ENCODE measurements at regions not wholly inside any gene's neighbourhood (a gene's known extent, or its start where the extent isn't known, plus 50 kb on each side); places are given as distances from the start of the nearest gene placed in this dataset.
"Not testable (repeated sequence)": the region's sequence is repeated elsewhere in the genome, so short reads cannot be mapped to it uniquely, and the experiment has no call there.

DNA sequence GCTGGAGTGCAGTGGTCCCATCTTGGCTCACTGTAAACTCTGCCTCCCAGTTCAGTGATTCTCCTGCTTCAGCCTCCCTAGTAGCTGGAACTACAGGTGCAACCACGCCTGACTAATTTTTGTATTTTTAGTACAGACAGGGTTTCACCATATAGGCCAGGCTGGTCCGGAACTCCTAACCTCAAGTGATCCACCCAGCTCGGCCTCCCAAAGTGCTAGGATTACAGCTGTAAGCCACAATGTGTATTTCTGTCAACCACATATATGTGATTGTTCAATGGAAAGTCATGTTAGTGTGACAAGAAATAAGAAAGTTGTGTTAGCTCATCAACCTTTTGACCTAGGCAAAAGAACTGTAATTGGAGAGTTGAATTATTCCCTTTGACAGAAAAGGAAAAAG, 677.1 kb upstream of the CHD1 start:
- intact Hi-C loops (cut with micrococcal nuclease) = no loop called here

- intact Hi-C loops (cut with micrococcal nuclease) = no loop called here
These were observed 672.1 kb upstream of the CHD1 start for GRCh38 chr5:99600952-99601351.

DNA sequence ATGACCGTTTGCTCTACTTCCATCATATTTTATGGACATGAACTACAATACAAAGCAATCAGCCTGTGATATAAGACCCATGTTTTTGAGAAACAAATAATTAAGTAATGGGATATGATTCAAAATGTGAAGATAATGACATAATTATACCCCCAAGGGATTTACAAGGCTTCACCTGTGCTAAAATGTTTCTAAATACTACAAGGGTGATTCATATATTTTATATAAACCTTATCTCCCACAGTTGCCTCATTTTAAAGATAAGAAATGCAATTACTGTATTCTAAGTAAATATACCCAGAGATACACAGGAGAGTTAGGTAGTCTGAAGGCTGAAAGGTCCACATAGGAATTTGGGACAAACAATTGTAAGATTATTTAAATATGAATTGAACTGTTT, 662.0 kb upstream of the CHD1 start:
- intact Hi-C loops (cut with micrococcal nuclease) = no loop called here

DNA sequence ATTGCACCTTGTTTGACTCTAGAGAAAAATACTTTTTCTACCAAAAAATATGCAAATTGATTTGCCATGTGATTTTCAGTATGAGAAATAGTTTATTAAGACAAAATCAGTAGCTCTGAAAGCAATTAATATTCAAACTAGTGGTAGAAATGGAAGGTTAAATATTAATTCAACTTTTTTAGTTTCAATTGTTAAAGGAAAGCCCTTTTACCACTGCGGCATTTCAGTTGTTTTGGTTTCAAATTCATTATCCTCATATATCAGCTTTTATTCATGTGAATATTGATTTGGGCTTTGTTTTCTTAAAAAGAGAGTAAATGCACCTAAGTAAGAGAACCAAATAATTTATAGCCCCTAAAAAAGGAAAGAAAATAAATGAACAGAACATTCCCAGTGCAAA, 660.6 kb upstream of the CHD1 start:
- intact Hi-C loops (cut with micrococcal nuclease) = no loop called here

DNA sequence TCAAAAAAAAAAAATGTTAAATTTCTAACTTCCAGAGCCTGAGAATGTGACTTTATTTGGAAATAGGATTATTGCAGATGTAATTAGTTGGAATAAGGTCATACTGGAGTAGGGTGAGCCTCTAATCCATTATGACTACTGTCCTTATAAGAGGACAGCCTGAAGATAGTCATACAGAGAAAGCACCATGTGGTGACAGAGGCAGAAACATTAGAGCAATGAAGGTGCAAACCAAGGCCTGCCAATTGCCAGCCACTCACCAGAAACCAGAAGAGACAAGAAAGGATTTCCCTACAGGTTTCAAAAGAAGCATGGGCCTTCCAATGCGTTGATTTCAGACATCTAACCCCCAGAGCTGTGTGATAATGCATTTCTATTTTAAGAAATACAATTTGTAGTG, 659.2 kb upstream of the CHD1 start:
- intact Hi-C loops (cut with micrococcal nuclease) = no loop called here

GRCh38 chr5:99586878-99587277, 658.1 kb upstream of the CHD1 start:
- intact Hi-C loops (cut with micrococcal nuclease) = no loop called here

GRCh38 chr5:99581204-99581603, 652.4 kb upstream of the CHD1 start:
- intact Hi-C loops (cut with micrococcal nuclease) = not testable (repeated sequence)

DNA sequence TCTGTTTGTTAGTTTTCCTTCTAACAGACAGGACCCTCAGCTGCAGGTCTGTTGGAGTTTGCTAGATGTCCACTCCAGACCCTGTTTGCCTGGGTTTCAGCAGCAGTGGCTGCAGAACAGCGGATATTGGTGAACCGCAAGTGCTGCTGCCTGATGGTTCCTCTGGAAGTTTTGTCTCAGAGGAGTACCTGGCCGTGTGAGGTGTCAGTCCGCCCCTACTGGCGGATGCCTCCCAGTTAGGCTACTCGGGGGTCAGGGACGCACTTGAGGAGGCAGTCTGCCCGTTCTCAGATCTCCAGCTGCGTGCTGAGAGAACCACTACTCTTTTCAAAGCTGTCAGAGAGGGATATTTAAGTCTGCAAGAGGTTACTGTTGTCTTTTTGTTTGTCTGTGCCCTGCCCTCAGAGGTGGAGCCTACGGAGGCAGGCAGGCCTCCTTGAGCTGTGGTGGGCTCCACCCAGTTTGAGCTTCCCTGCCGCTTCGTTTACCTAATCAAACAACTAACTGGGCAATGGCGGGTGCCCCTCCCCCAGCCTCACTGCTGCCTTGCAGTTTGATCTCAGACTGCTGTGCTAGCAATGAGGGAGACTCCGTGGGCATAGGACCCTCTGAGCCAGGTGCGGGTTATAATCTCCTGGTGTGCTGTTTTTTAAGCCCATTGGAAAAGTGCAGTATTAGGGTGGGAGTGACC, 634.3 kb upstream of the CHD1 start:
- intact Hi-C loops (cut with micrococcal nuclease) = not testable (repeated sequence)

- intact Hi-C loops (cut with micrococcal nuclease) = no loop called here
These were observed 624.5 kb upstream of the CHD1 start for GRCh38 chr5:99553211-99553810.

DNA sequence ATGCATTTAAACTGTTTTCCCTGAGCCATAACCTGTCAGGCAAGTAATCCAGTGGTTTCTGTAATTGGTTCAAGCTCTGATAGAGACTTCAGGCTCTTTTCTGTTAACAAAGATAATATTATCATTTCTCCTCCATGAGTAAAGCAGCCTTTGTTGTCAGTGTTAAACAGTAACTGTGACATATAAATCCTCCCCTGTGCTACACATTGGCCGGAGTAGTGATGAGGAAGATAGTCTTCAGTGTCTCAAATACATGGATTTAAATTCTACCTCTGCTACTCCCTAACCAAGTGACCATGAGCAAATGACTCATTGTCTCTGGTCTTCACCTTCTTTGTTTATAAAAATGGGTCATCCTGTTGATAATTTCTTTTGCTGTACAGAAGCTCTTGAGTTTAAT, 615.5 kb upstream of the CHD1 start:
- intact Hi-C loops (cut with micrococcal nuclease) = no loop called here

DNA sequence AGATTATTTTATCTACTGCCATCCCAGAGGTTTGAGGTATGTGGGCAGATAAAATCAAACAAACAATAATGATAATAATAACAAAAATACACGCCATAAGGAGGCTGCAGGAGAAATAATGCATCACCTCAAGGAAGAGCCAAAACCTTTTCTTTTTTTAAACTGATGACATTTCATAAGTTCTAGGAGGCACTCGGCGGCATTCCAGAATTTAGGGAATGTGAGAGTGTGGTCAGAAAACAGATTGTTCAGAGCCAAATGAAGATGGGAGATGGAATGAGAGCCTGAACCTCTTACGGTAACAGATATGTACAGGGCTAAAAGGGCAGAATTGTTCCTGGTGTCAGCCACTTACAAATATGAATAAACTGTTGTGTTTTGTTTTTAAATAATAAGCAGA, 615.0 kb upstream of the CHD1 start:
- intact Hi-C loops (cut with micrococcal nuclease) = no loop called here

GRCh38 chr5:99534241-99534640, 605.4 kb upstream of the CHD1 start:
- intact Hi-C loops (cut with micrococcal nuclease) = not testable (repeated sequence)

DNA sequence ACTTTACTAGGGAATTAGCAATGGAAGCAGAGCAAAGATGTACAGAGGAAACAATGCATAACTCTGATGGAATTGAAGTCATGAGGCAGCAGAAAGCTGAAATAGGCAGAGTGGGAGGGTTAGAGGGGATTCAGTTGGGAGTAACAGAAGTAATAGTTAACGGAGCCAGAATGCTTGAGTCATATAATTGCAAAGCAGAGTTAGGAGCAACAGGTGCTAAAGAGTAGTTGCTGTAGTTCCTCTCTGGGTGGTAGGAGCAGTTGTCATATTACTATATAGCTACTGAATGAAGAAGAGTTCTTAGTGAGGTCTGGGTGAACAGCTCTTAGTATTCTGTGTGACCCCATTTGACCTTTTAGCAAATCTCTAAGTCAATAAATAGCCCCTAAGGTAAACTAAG, 592.9 kb upstream of the CHD1 start:
- intact Hi-C loops (cut with micrococcal nuclease) = not testable (repeated sequence)

- intact Hi-C loops (cut with micrococcal nuclease) = not testable (repeated sequence)
These were observed 587.2 kb upstream of the CHD1 start for GRCh38 chr5:99515864-99516490.

- intact Hi-C loops (cut with micrococcal nuclease) = not testable (repeated sequence)
These were observed 581.5 kb upstream of the CHD1 start for GRCh38 chr5:99510237-99510866.

DNA sequence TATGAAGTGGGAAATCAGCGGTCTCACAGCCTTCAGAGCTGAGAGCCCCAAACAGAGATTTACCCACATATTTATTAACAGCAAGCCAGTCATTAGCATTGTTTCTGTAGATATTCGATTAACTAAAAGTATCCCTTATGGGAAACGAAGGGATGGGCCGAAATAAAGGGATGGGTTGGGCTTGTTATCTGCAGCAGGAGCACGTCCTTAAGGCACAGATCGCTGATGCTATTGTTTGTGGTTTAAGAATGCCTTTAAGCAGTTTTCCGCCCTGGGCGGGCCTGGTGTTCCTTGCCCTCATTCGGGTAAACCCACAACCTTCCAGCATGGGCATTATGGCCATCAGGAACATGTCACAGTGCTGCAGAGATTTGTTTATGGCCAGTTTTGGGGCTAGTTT, 580.3 kb upstream of the CHD1 start:
- intact Hi-C loops (cut with micrococcal nuclease) = not testable (repeated sequence)

DNA sequence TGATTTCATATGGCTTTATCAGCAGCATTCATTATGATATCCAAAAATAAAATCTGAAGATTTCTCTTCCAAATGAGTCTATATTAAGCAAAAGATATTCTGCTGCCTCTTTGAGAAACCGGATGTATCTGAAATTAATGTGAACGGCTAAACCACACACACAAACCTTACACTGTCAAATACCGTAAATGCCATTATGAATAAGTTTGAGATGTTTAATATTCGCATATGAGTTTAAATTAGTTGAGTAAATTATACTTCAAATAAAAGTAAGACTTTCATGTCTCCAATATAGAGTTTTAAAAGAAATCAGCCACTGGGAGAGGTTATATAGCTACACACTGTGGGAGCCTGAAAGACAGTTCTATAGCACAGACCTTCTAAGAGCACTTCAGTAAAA, 566.6 kb upstream of the CHD1 start:
- intact Hi-C loops (cut with micrococcal nuclease) = not testable (repeated sequence)

DNA sequence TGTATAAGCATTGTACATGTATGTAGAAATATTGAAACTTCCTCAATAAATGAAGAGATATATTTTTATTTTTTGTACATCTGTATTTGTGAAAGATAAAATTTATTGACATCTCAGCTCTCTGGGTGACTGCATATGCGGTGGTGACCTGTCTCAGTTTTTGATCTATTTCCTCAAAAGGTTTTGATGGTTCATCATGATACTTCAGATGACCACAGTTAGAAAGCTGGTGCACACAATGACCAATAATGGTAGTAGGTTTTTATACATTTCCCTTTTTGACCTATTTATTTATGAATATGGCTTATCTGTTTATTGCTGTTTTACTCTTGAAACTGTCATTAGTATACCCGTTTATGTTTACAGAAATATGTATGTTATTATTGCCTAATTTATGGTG, 549.6 kb upstream of the CHD1 start:
- intact Hi-C loops (cut with micrococcal nuclease) = not testable (repeated sequence)

DNA sequence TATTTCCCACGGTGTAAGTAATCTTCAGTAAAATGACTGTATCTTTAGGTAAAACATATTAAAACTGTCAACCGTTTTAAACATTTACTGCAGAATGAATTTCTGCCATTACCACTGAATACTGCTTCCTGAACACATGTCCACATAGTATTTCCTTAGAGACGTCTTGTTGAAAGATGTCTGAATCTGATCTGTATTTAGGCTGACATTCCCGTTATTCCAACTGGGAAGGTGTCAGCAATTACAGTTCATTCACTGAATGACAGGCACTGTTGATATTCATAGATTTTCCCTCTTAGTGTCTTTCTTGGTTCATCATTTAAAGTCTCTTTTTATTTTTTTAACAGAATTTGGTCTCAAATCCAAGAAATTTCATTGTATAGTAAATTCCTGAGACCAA, 544.5 kb upstream of the CHD1 start:
- intact Hi-C loops (cut with micrococcal nuclease) = not testable (repeated sequence)

- intact Hi-C loops (cut with micrococcal nuclease) = not testable (repeated sequence)
These were observed 542.9 kb upstream of the CHD1 start for GRCh38 chr5:99471726-99472125.

DNA sequence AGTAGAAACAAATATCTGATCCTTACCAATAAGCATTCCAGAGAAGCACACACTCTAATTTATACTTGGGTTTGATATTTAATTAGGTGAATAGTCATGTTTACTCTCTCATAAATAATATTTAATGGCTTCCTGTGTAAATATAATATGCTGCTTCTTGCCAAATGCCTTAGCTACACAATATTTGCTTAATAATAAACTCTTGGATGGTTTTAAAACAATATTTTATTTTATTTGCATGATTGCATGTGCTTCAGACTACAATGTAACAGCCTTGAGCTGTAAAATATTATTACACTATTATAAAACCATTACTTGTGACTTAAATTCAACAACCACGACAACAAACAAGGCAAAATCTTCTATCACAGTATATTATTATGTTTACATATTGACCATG, 542.4 kb upstream of the CHD1 start:
- intact Hi-C loops (cut with micrococcal nuclease) = not testable (repeated sequence)

- intact Hi-C loops (cut with micrococcal nuclease) = not testable (repeated sequence)
These were observed 541.8 kb upstream of the CHD1 start for GRCh38 chr5:99470636-99471035.
